ENCODE measurements at regions not wholly inside any gene's neighbourhood (a gene's known extent, or its start where the extent isn't known, plus 50 kb on each side); places are given as distances from the start of the nearest gene placed in this dataset.
A peak's percentile ranks its signal among the peaks of the same experiment; 100 is the strongest.

GRCh38 chr11:79683930-79684329 is 243.1 kb upstream of the TENM4 start:
- DNase-seq (ENCODE audit: low read depth) = no peak

DNA sequence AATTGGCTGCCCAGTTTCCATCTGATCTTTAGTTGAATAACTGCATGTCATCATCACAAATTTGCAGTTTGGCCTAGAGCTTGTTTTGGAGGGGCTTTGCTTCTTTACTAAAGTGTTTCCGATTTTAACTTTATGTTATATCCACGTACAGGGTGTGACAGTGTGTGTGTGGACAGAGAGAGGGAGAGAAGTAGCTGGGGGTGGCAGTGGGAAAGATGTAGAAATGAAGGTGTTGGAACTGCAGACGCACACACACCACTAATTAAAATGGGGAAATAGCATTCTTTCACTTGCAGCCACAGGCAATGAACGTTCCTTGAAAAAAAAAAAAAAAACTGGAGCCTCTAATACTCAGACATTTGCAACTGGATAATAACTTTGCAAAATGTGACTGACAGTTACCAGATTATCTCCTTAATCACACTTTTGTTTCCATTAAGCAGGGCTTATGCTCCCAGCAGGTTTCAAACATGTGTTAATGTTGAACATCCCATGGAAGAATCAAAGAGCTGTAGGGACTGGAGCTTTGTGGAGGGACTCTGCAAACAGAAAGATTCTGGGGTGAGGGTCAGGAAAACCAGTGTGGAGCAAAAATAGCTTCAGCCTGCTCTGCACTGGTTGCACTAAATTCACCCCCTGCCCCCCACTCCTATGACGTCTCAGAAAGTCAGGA is 238.1 kb upstream of the TENM4 start:
- DNase-seq (ENCODE audit: low read depth) = no peak

- no peak for DNase-seq (ENCODE audit: low read depth)
These were observed 235.6 kb upstream of the TENM4 start for GRCh38 chr11:79676396-79676795.

DNA sequence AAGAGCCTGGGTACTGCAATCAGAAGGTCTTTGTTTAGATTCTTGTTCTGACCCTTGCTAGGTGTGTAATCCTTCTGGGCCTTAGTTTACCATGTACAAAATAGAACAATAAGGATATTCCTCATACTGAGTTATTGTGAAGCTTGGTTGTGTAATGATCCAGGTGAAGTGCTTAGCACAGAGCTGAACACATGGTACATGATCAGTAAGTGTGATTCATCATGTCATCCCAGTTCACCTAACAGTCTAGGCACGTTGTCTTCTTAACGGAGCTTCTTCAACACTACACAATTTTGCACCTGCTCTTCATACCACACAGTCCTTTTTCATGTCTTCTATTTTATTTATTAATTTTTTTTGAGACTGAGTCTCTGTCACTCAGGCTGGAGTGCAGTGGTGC is 234.3 kb upstream of the TENM4 start:
- DNase-seq (ENCODE audit: low read depth) = no peak

DNA sequence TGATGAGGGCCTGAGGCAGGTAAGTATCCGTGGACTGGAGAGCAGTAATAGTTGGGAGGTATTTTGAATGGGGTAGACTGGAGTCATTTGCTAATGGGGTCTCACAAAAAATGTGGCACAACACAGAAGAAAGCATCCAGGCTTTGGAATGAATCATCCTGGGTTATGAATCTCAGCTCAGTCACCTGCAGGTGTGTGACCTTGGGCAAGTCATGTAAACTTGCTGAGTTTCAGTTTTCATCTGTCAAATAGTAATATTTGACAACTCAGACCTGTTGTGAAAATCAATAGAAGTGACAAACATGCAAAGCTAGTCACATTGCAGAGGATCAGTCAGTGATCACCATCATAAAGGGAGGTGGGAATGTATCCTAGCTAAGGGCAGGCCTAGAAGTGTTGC is 232.0 kb upstream of the TENM4 start:
- DNase-seq (ENCODE audit: low read depth) = no peak

DNA sequence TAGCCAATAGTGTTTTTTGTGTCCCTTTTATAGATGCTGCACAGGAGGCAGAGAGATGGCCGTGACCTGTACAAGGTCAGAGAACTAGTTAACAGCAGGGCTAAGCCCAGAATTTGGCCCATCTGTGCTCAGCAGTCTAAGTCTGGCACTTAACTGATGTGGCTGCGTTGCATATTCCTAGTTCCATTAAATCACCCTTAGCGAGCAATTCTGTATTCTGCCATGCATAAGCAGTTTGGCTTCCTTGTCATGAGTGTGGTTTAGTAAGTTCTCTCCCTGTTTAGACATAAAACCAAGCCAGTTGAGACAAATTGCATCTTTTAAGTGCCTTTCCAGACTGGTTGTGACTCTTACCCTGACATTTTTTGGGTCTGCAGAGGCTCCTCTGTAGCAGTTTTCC is 230.6 kb upstream of the TENM4 start:
- DNase-seq (ENCODE audit: low read depth) = no peak

DNA sequence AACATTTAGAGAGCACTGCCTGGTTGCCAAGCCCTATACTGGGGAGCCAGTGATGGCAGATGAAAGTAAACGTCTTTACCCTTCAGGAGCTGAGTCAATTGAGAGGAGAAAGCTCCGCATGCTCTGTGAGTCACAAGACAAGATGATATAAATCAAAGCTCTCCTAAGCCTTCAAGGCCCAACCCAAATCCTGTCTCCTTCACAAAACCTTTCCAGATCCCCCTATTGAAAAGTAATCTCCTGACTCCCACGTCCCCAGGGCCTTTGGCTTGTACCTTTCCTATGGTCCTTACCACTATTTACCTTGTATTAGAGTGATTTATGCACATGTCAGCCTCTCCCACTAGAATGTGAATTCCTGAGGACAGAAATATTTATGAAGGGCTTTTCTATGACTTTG is 230.1 kb upstream of the TENM4 start:
- no peak for DNase-seq (ENCODE audit: low read depth)

- no peak for DNase-seq (ENCODE audit: low read depth)
These were observed 227.7 kb upstream of the TENM4 start for GRCh38 chr11:79668575-79668974.

- no peak for DNase-seq (ENCODE audit: low read depth)
These were observed 226.6 kb upstream of the TENM4 start for GRCh38 chr11:79667380-79667779.

- DNase-seq (ENCODE audit: low read depth) = no peak
These were observed 222.2 kb upstream of the TENM4 start for GRCh38 chr11:79663017-79663416.

- DNase-seq (ENCODE audit: low read depth) = no peak
These were observed 220.5 kb upstream of the TENM4 start for GRCh38 chr11:79661373-79661772.

GRCh38 chr11:79648766-79649520 is 208.1 kb upstream of the TENM4 start:
- DNase-seq (ENCODE audit: low read depth) = no peak

DNA sequence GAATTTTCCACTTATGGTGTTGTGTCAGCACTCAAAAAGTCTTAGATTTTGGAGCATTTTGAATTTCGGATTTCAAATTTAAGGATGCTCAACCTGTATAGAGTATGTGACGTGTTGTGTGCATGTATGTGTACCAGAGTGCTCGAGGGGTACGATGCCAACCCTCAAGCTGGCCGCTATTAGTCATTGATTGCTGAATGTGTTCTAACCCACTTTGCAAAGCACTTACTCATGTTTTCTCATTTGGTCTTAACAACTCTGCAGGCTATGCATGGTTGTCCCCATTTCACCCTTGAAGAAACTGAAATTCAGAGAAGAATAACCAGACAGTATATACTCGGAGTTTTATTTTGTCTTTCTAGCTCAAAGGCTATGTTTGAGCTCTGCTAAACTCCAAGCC is 196.4 kb upstream of the TENM4 start:
- peak; percentile 7 for DNase-seq (ENCODE audit: low read depth)

- no peak for DNase-seq (ENCODE audit: low read depth)
These were observed 194.1 kb upstream of the TENM4 start for GRCh38 chr11:79634905-79635304.

- DNase-seq (ENCODE audit: low read depth) = no peak
These were observed 186.5 kb upstream of the TENM4 start for GRCh38 chr11:79627281-79627680.

DNA sequence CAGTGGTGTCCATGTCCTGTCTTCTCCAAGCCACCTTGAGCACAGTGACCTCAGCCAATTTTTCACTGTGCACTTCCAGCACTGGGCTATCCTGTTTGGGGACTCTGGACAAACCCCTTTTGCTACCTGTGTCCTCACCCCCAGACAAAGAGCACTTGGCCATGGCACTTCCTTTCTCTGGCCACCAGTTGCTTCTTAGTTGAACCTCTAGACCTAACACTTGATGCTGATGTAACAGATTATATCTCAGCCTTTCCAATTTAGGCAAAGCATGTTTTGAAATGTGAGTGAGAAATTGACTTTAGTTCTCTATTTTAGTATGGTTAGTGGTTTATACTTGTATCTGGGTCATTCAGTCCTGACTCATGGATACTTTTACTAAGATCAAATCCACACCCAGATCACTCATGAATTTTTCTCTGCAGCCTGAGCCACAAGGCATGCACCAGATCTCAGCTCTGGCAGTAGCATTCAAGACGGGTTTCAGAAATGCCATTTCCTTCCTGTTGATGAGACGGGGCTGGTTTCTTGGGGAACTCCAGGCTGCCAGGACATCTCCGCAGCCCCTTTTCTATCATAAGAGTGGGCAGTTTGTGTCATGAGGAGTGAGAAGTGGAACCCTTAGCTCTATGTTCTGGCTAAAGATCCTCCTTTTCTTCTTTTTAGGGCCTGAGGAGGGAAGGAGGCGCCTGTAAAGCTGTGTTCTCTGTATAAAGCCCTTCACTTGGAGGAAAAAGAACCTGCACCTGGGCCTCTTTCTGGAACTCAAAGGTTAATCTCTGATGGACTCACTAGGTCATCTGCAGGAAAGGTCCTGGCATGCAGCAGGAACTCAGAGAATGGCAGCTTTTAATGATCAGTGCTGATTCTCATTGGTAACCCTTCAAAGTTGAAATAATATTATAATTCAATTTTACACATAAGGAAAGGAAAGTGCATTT is 185.6 kb upstream of the TENM4 start:
- no peak for DNase-seq (ENCODE audit: low read depth)

GRCh38 chr11:79623375-79623774 is 182.5 kb upstream of the TENM4 start:
- no peak for DNase-seq (ENCODE audit: low read depth)

- no peak for DNase-seq (ENCODE audit: low read depth)
These were observed 176.7 kb upstream of the TENM4 start for GRCh38 chr11:79617561-79617960.

DNA sequence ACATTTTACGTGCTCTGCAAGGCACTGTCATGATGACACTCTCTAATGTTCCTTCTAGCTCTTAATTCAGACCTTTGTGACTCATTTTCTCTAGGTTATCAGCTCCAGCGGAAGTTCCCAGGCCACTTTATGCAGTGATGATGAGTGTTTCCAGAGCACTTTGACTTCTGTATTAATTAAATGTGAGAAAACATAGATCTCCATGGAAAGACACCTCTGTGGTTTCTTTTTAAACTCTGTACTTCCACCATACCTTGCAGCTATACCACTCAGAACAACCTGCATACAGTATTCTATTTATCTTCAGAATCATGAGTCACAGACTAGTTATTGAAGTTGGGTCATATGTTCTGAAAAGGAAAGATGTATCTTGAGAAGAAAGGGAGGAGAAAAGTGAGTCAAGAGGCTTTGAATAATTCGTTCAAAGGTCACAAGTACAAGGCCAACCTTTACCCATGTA is 175.6 kb upstream of the TENM4 start:
- no peak for DNase-seq (ENCODE audit: low read depth)

DNA sequence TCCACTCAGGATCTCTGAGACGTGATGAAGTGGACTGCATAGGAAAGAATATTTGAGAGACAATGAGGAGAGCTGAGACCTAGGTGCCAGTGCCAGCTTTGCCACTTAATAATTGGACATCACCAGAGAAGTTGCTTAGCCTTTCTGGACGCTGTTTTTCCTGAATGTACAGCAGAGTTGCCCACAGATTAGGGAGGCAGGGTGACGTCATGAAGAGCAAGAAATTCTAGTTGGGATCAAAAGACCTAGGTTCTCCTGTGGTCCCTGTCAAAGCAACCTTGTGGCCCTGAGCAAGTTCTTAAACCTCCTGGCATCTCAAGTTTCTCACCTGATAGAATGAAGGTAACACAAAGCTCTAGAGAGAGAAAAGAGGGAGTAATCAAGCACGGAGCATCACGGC is 174.6 kb upstream of the TENM4 start:
- no peak for DNase-seq (ENCODE audit: low read depth)

DNA sequence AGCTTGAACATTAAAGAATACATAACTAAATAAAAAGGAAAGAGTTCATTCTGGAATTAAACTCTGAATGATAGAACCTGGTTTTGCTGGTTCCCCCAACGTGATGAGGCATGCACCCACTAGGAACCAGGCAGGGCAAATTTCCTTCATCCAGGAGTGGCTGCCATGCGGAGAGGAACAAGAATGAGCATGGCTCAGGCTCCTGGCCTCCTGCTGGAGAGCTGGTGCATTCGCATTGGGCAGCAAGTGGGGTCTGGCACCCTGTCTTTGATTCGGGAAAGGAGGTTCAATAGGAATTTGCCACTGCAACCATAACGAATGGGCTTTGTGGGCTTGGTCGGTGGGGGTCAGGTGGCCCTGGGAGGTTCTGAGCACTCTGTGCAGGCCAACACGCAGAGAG is 169.8 kb upstream of the TENM4 start:
- DNase-seq (ENCODE audit: low read depth) = no peak

- no peak for DNase-seq (ENCODE audit: low read depth)
These were observed 169.3 kb upstream of the TENM4 start for GRCh38 chr11:79610139-79610538.

All from RPMI7951 (cell line).